ENCODE measurements at regions not wholly inside any gene's neighbourhood (a gene's known extent, or its start where the extent isn't known, plus 50 kb on each side); places are given as distances from the start of the nearest gene placed in this dataset.
"Not testable (repeated sequence)": the region's sequence is repeated elsewhere in the genome, so short reads cannot be mapped to it uniquely, and the experiment has no call there.

DNA sequence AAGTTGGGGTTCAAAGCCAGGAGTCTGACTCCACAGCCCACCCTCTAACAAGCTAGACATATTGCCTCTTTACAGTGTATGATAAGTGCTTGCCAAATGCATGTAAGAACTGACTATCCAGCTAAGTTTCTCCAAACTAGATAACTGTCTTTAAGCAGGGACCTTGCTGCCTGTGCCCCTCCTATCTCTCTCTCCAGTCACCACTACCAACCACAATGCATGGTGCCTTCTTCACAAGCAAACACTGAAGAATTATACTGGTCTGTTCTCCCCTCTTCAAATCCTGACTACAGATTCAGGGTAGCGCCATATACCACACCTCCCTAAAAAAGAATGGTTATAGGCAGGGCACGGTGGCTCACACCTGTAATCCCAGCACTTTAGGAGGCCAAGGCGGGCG is 55.3 kb upstream of the WIPF3 start:
- H3K4me3 ChIP-seq (ENCODE audit: low read depth, low read length); H3K36me3 ChIP-seq (ENCODE audit: control insufficient read depth, insufficient read depth, low read length); H3K9me3 Mint-ChIP-seq; DNase-seq; H3K36me3 Mint-ChIP-seq; H3K4me1 Mint-ChIP-seq; H3K27ac Mint-ChIP-seq; H3K4me1 ChIP-seq (ENCODE audit: control insufficient read depth, insufficient read depth, low read length, poor library complexity, severe bottlenecking); H3K27me3 ChIP-seq (ENCODE audit: control insufficient read depth, insufficient read depth, low read length); H3K27me3 Mint-ChIP-seq; ATAC-seq (ENCODE audit: low read depth in 2 of 2); H3K4me3 Mint-ChIP-seq; H3K27ac ChIP-seq (ENCODE audit: insufficient read depth, low read length, poor library complexity, severe bottlenecking); H3K9me3 ChIP-seq (ENCODE audit: control insufficient read depth in 2 of 2, low read length in 2 of 2): not testable (repeated sequence)

GRCh38 chr7:29754874-29755490 is 51.3 kb upstream of the WIPF3 start:
- Mint-ChIP-seq H3K4me1 (no peaks in the 10 kb centered on the region), H3K4me3 (no peak overlapping the region), H3K27ac (no peak overlapping the region), H3K27me3 (no peaks in the 10 kb centered on the region), H3K9me3 (peaks cover 0 to 2% (median 0%) of the 10 kb centered on the region in 7 donors), H3K36me3 (no peaks in the 10 kb centered on the region)
- Histone ChIP-seq H3K9me3 (ENCODE audit: control insufficient read depth in 2 of 2, low read length in 2 of 2) (no peaks in the 10 kb centered on the region), H3K4me1 (ENCODE audit: control insufficient read depth, insufficient read depth, low read length, poor library complexity, severe bottlenecking) (no peaks in the 10 kb centered on the region), H3K27me3 (ENCODE audit: control insufficient read depth, insufficient read depth, low read length) (no peaks in the 10 kb centered on the region), H3K27ac (ENCODE audit: insufficient read depth, low read length, poor library complexity, severe bottlenecking) (no peak overlapping the region), H3K36me3 (ENCODE audit: control insufficient read depth, insufficient read depth, low read length) (no peaks in the 10 kb centered on the region), H3K4me3 (ENCODE audit: low read depth, low read length) (no peak overlapping the region)
- no peak for DNase-seq
- ATAC-seq (ENCODE audit: low read depth in 2 of 2) = no peak
